Spleen (tissue), 7 donors: ENCODE measurements at regions not wholly inside any gene's neighbourhood (a gene's known extent, or its start where the extent isn't known, plus 50 kb on each side); places are given as distances from the start of the nearest gene placed in this dataset.

Experiments
- CTCF ChIP-seq, 11 experiments: fragments of 200-600 bp in 7 of 11; fragments of 450-650 bp in 4 of 11; sonication (generic) in 4 of 11; IDR thresholded peaks in 8 of 11; conservative IDR thresholded peaks in 3 of 11; 1 replicate in 7 of 11; 2 replicates in 4 of 11; pipeline versions ENCODE4 v1.4.0 to v1.8.0; 2016 to 2021; ENCODE audit warnings: antibody characterized with exemption in 11 of 11, inconsistent platforms in 4 of 11, mild to moderate bottlenecking in 1 of 11
- POLR2A ChIP-seq, 3 donors: fragments of 450-650 bp; IDR thresholded peaks; one replicate each; pipeline ENCODE4 v1.5.1; 2017; ENCODE audit warnings: antibody characterized with exemption in 3 of 3, mild to moderate bottlenecking in 1 of 3
- POLR2AphosphoS5 ChIP-seq, 3 donors: sonication (generic); formaldehyde crosslinking; IDR thresholded peaks; one replicate each; pipeline ENCODE4 v1.5.1; 2017; ENCODE audit warnings: antibody characterized with exemption in 3 of 3
- donor health status: DM: no; HTN: no; CAD: no; lungs with moderate emphysema.
- donor health status: DM: no; HTN: no; CAD: no.
- donor health status: DM: no; HTN: no; CAD: no.

GRCh38 chr1:82398357-82398756 lies 597.6 kb downstream of the ADGRL2 start:
- no peak for TF ChIP-seq POLR2A (IDR thresholded peaks at IDR 0.05)
- no peak for TF ChIP-seq CTCF (IDR thresholded peaks at IDR 0.05 in 8 of 11, conservative IDR thresholded peaks at IDR 0.05 in 3 of 11)
- no peak for TF ChIP-seq POLR2AphosphoS5 (IDR thresholded peaks at IDR 0.05)
